Endothelial cell of umbilical vein (primary cell): ENCODE measurements at regions not wholly inside any gene's neighbourhood (a gene's known extent, or its start where the extent isn't known, plus 50 kb on each side); places are given as distances from the start of the nearest gene placed in this dataset.

Experiments
- CTCF ChIP-seq, 2 donors: IDR thresholded peaks; 1 replicate in 1 of 2; 2 replicates in 1 of 2; pipeline ENCODE4 v1.5.1; 2011; ENCODE audit warnings: low read length in 2 of 2, mild to moderate bottlenecking in 2 of 2, moderate library complexity in 2 of 2, control low read depth in 1 of 2, inconsistent platforms in 1 of 2, low read depth in 1 of 2; ENCODE audit not compliant: insufficient read depth in 1 of 2; ENCODE audit errors: extremely low read depth in 1 of 2
- EZH2 ChIP-seq: IDR thresholded peaks from 2 replicates; pipeline ENCODE4 v1.6.1; 2012; ENCODE audit warnings: borderline replicate concordance, low read depth, mild to moderate bottlenecking, moderate library complexity, low read length, inconsistent platforms; ENCODE audit not compliant: severe bottlenecking
- FOS ChIP-seq: IDR thresholded peaks from 2 replicates; pipeline ENCODE4 v1.6.1; 2011; ENCODE audit warnings: mild to moderate bottlenecking, low read length, moderate library complexity, borderline replicate concordance; ENCODE audit not compliant: insufficient read depth
- MAX ChIP-seq: IDR thresholded peaks from 2 replicates; pipeline ENCODE4 v1.6.1; 2011; ENCODE audit not compliant: insufficient read depth, insufficient read length
- MYC ChIP-seq: IDR thresholded peaks from one replicate; pipeline ENCODE4 v1.6.1; 2011; ENCODE audit warnings: mild to moderate bottlenecking, low read depth, low read length
- POLR2A ChIP-seq: IDR thresholded peaks from 2 replicates; pipeline ENCODE4 v1.6.1; 2012; ENCODE audit warnings: low read depth, mild to moderate bottlenecking, control low read depth, low read length
- POLR2AphosphoS5 ChIP-seq: IDR thresholded peaks from 2 replicates; pipeline ENCODE4 v1.6.1; 2012; ENCODE audit warnings: low read depth, mild to moderate bottlenecking, control low read depth, low read length, moderate library complexity; ENCODE audit not compliant: insufficient read depth

GRCh38 chr5:77871946-77872345 lies 95.8 kb upstream of the TBCA start:
- no peak for TF ChIP-seq EZH2
- no peak for TF ChIP-seq POLR2AphosphoS5
- TF ChIP-seq POLR2A, result no peak
- no peak for TF ChIP-seq CTCF (IDR thresholded peaks at IDR 0.05; ENCODE audit: extremely low read depth in 1 of 2, insufficient read depth in 1 of 2, low read depth in 1 of 2, low read length in 2 of 2)
- no peak for TF ChIP-seq MYC
- TF ChIP-seq MAX, result no peak
- TF ChIP-seq FOS, result no peak
